Stimulated activated CD8-positive, alpha-beta memory T cell treated with anti-CD3 and anti-CD28 coated beads, Interleukin-7, amount 100 ng/mL, for 4 hours (primary cell): ENCODE measurements at regions not wholly inside any gene's neighbourhood (a gene's known extent, or its start where the extent isn't known, plus 50 kb on each side); places are given as distances from the start of the nearest gene placed in this dataset.
A peak's percentile ranks its signal among the peaks of the same experiment; 100 is the strongest.

Experiments used
- DNase-seq, 2 donors: peaks; one replicate each; pipeline ENCODE4 v3.0.0-alpha.2; 2020; ENCODE audit warnings: low read depth in 2 of 2

GRCh38 chr14:98274596-98274995 lies 997.4 kb downstream of the BCL11B start:
- DNase-seq, result no peak

- no peak for DNase-seq
Measured at GRCh38 chr14:98278800-98279199, 993.2 kb downstream of the BCL11B start.

- no peak for DNase-seq
Measured at GRCh38 chr14:98280436-98280835, 991.6 kb downstream of the BCL11B start.

- DNase-seq, result no peak
Measured at GRCh38 chr14:98288825-98289224, 983.2 kb downstream of the BCL11B start.

GRCh38 chr14:98290596-98290995 lies 981.4 kb downstream of the BCL11B start:
- DNase-seq, result peak; percentile 1 to 4

- DNase-seq, result no peak
Measured at GRCh38 chr14:98292191-98292590, 979.8 kb downstream of the BCL11B start.

- no peak for DNase-seq
Measured at GRCh38 chr14:98293576-98293975, 978.4 kb downstream of the BCL11B start.

GRCh38 chr14:98296895-98297294 lies 975.1 kb downstream of the BCL11B start:
- DNase-seq, result no peak

GRCh38 chr14:98297567-98297966 lies 974.4 kb downstream of the BCL11B start:
- no peak for DNase-seq

GRCh38 chr14:98298481-98299244 lies 973.3 kb downstream of the BCL11B start:
- DNase-seq, result no peak

GRCh38 chr14:98301681-98302080 lies 970.3 kb downstream of the BCL11B start:
- no peak for DNase-seq

- no peak for DNase-seq
Measured at GRCh38 chr14:98304574-98304973, 967.4 kb downstream of the BCL11B start.

- DNase-seq, result no peak
Measured at GRCh38 chr14:98309591-98309990, 962.4 kb downstream of the BCL11B start.

GRCh38 chr14:98312006-98312405 lies 960.0 kb downstream of the BCL11B start:
- no peak for DNase-seq

- DNase-seq, result no peak
Measured at GRCh38 chr14:98321841-98322240, 950.2 kb downstream of the BCL11B start.

- no peak for DNase-seq
Measured at GRCh38 chr14:98323836-98324235, 948.2 kb downstream of the BCL11B start.

GRCh38 chr14:98325761-98326160 lies 946.2 kb downstream of the BCL11B start:
- DNase-seq, result no peak

GRCh38 chr14:98328496-98328895 lies 943.5 kb downstream of the BCL11B start:
- no peak for DNase-seq

GRCh38 chr14:98334186-98334585 lies 937.8 kb downstream of the BCL11B start:
- no peak for DNase-seq

GRCh38 chr14:98341211-98341610 lies 930.8 kb downstream of the BCL11B start:
- DNase-seq, result no peak

GRCh38 chr14:98345161-98345560 lies 926.8 kb downstream of the BCL11B start:
- no peak for DNase-seq

GRCh38 chr14:98347686-98348085 lies 924.3 kb downstream of the BCL11B start:
- DNase-seq, result no peak

GRCh38 chr14:98348505-98348904 lies 923.5 kb downstream of the BCL11B start:
- DNase-seq, result no peak

GRCh38 chr14:98350213-98350612 lies 921.8 kb downstream of the BCL11B start:
- DNase-seq, result no peak
